NCI-H2107 treated with DMSO at 0.1 percent for 48 hours (cell line): ENCODE measurements at regions not wholly inside any gene's neighbourhood (a gene's known extent, or its start where the extent isn't known, plus 50 kb on each side); places are given as distances from the start of the nearest gene placed in this dataset.

ENCODE experiments used
- DNase-seq: peaks from one replicate; lab custom pipeline; 2025; ENCODE audit not compliant: unreplicated experiment; lab: John Stamatoyannopoulos, UW

DNA sequence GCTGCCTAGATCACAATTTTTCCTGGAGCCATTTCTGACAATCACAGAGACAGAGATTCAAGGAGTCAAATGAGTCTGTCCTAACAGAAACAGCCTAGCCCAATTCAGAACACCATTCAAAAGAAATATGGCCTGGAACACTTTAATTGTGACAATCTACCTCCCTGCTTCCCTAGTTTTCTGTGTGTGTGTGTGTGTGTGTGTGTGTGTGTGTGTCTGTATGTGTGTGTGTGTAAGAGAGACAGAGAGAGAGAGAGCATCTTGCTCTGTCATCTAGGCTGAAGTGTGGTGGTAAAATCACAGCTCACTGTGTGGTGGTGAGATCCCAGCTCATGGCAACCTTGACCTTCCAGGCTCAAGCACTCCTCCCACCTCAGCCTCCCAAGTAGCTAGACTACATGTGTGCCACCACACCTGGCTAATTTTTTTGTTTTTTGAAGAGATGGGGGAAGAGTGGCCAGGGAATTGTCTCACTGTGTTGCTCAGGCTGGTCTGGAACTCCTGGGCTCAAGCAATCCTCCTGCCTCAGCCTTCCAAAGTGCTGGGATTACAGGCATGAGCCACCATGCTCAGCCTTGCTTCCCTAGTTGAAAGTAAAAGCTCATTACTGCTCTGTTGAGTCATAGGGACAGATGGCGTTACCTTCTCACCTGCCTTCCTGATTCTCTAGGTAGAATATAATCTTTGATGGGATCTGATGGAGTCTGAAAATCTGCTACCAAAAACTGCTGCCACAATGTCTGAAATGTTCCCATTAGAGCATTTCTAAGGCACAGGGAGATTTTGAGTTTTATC is 89.6 kb upstream of the BEND6 start:
- DNase-seq = no peak

DNA sequence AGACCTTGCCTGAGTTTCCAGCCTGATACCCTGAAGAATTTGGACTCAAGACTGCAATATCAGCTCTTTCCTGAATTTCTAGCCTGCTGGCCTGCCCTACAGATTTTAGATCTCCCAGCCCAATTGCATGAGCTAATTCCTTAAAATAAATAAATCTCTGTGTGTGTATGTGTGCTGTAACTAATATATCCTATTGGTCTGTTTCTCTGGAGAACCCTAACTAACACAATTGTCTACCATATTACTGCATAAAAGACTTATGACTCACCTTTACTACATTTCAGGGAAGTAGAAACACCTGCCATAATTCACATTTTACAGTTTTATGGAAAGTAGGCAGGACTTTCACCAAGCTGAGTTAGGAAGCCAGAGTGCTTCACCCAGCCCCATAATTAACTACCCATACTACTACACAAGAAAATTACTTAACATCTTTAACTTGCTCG is 90.7 kb upstream of the BEND6 start:
- DNase-seq = no peak

DNA sequence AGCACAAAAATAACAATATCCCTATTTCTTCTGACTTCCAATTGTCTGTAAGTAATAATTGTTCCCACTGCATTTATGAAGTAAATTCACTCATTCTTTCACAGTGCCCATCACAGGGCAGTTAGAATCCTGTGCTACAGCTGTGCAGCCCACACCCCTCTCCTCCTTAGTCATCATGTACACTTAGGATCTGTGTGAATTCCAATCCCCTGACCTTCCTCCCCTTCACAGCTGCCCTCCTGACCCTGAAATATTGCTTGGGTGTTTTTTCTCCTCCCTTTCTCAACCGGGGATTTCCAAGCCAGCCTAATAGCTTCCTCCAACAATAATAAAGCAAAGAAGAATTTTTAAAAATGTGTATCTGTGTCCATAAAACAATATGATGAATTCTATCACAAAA is 91.5 kb upstream of the BEND6 start:
- no peak for DNase-seq

DNA sequence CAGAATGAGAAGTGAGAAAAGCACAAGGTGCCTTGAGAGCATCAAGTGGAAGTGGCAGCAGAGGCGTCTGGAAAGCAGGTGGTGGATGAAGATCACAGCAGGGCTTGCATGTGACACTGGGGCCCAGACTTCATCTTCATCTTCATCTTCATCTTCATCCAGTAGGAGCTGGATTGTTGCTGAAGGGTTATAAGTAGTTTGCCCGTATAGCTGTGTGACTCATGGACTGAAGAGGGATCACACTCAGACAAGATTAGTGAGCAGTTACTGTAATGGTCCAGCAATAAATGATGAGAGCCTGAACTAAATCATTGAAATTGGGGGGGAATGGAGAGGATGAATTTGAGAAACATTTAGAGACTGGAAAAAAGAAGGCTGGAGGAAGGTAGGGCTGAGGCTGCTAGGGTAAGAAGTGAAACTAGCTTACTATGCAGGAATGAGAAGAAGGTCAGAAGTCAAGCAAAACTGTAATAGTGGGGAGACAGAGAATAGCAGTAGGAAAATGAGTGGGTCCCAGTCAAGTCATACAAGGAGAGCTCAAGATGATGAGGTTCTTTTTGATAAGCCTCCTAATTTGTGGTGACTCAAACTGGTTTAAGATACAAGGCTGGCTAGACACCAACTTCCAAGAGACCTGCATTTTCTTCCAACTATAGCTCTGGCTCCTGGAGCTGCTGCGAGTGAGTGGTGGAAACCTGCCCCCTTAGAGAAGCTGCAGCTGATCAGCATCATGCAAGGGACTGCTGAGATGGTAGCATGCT is 92.3 kb upstream of the BEND6 start:
- DNase-seq = no peak

DNA sequence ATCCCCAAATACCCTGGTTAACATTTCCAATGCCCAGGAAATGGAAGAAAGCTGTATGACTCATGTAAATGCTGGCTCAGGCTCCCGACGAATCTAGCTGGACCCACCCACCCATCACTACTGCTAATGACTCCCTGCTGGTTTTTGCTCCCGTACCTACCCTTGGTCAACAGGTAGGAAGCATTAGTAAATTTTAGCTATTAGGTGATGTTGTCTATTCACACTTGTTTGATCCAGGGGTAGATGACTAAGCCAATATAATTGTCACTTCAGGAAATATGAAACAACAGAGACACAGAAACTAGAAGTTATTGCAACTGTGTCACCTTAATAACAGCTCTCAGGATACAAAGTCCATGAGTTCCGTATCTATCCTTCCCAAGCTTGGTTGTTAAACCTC is 94.4 kb upstream of the BEND6 start:
- no peak for DNase-seq

DNA sequence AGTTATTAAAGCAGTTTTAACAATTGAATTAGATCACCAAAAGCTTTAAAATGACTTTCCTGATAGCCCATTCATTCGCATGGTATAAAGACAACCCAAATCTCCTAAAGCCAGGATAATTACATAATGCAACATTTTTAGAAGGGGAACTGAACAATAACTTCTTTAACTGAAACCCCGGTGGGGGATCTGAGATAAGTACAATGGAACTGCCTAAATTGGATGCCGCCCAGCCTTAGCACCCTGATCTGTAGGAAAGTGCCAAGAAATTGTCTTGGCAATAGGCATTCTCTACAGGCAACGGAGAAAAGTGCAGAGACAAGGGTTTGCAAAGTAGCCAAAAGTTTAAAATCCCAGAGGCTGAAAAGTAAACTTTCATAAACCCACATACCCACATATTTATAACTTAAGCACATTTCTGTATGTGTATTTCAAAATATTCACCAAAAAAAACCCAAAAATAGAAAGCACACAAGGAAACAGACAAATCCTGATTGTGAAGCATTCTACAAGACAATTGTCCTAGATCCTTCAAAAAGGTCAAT is 98.8 kb upstream of the BEND6 start:
- DNase-seq = no peak

DNA sequence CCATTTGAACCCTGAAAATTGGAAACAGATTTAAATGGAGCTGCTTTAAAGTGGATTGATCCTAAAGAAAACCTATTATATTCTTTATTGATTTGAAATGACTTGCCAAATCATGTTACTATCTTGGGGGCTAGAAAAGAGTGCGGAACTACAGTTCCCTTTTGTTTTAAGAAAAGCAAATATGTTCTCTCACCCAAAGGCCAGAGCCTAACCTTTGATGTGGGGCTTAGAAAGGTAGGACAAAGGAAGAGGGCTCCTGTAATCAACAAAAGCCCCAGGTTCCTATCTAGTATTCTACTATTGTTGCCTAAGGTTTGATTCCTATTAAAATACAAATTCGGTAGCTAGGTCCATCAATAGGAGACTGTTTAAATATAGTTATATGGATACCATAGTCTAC is 100.8 kb upstream of the BEND6 start:
- no peak for DNase-seq

DNA sequence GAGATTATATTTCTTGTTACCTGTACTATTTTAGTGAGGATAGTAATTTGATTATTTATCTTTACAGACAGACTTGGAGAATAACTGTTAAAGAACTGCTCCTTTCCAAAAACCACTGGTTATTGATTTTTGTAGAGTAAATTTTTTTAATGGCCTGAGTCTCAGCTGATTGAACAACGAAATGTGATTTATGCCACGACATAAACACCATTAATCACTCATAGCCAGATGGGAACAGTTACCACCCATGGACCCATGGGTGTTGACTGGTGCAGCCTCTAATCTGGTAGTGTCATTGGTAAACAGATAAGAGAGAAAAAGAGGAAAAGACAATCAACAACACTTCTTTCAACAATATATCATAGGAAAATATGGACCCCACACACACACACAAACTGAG is 101.4 kb upstream of the BEND6 start:
- no peak for DNase-seq

DNA sequence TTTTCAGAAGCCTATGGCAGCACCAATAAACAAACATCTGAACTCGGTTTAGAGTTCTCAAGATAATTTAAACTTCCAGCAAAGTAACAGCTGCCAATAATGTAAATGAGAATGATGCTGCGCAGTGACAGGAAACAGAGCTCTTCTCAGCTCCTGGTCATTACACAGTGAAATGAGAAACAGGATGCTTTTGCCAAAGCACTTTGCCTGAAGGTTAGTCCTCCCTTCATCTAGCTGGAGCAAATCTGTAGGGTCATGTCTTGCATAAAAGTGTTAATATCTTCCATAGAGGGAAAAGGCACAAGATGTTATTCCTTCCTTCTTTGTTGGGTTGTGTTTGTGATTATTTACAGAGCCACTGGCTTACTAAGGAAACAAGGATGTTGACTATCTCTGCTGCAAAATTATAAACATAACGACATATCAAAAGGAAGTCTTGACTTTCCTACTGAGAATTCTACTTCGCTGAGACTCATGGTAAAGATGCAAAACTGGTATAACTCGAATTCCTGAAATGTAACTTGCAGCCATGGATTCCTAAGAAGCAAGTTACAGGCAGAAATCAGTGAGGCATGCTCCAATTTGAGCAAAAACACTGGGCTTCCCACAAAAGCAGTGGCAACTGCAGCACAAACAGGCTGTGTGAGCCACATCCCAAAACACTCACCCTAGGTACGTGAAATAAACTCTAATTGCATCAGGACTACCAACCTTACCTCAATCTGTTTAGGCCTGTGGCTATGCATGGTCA is 102.5 kb upstream of the BEND6 start:
- no peak for DNase-seq

DNA sequence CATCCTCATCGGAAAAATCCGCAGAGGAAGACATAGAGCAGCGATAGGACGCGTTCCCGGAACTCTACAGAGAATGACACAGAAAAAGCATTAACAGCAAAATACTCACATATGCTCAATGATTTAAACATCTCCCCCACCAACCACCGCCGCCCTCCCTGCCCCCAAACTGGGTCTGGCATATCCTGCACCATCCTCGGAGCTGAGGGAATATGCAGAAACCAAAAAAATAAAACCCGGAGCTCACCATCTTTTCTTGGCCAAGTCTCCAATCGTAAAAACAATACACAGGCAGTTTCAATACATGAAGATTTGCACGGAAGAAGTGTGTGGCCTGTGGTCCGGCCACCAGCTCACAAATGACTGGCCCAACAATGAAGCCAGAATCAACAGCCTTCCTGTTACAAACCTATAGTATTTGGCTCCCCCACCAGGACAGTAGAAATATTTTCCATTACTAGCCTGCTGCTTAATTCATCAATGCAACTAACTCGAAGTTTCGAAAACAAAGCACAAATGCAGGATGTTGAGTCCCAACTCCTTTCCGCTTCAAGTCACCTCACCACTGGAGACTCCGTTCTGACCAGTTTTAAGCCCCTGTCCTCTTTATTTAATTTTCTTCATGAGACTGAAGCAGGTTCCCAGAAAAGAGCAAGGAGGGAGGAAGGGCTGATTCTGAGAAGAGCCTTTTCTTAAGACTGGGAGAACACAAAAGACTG is 103.2 kb upstream of the BEND6 start:
- DNase-seq = peak; percentile 48

DNA sequence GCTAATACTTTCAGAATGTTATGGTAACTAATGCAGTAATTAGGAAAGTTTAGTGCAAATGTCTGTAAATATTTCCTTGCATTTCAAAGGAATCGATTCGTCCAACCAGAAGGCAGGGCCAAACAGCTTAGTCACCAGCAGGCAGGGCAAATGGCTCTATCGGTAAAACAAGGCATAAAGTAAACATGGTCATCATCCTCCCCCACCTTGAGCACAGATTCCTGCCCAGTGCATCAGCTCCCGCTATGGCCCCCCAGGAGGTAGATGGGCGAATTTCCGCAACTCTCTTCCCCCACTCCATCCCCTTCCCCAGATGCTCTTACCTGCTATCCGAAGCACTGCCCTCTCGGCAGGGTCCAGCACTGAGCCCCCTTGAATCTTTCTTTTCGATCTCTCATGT is 103.8 kb upstream of the BEND6 start:
- no peak for DNase-seq

DNA sequence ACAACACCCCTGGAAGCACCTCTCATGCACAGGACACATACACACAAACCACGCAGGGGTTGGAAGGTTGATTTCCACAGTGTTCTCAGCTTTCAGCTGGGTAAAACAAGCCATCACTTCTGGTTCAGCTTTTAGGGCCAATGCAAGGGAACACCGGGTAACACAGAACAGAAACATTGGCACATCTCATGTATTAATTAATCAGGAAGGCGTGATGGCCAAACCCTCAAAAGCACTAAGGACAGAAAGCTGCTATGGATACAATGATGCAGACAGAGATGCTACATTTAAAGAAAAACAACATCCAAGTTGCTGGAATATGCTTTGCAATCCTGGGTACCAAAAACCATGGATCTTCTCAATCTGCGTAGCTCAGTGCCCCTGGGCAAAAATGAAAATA is 104.3 kb upstream of the BEND6 start:
- DNase-seq = no peak

DNA sequence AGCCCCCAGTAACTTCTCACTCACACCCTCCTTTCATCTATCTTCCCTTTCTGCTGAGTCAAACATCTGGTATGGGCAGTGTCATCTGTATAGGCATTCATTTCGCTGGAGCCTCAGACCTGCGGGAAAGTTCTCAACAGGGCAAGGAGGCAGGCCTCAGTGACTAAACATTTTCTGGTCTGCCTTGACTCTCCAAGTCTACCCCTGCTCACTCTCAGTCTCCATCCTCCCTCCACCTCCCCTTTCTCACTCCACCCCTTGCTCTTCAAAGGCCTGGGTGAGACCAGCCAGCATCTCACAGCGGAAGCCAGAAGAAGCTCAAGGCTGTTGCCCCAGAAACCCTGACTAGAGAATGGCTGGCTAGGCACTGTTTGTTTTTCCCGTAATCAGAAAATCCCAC is 105.0 kb upstream of the BEND6 start:
- DNase-seq = no peak

DNA sequence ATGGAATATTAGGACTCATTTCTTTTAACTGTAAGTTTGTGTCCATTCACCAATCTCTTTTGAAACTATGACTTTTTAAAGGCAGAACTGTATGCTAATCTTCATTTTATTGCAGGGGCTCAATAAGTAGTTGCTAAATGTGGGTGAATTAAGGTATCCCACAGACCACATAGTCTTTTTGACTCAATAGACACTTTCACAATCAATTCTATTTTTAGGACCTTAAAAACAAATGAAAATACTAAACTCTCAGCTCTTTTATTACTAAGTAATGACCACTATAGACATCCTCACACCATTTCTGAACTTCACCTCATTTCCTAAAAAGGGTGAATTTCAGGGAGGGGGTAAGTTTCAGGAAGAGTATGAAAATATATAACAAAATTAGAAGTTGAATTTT is 106.8 kb upstream of the BEND6 start:
- DNase-seq = no peak

DNA sequence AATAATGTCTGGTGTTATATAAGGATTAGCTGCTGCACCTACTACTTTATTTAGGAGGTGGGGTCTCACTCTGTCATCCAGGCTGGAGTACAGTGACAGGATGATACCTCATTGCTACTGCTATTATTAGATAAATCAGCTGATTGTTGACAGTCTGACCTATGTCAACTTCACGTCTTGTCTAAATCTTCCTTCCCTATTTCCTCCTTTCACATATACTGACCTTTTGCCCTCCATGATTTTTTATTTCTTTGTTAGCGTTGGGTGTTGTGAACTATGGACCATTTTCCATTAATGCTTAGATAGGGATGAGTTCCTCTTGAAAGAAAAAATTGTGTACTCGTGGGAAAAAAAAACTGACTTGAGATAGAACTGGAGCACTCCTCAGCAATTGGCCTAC is 109.9 kb upstream of the BEND6 start:
- no peak for DNase-seq

DNA sequence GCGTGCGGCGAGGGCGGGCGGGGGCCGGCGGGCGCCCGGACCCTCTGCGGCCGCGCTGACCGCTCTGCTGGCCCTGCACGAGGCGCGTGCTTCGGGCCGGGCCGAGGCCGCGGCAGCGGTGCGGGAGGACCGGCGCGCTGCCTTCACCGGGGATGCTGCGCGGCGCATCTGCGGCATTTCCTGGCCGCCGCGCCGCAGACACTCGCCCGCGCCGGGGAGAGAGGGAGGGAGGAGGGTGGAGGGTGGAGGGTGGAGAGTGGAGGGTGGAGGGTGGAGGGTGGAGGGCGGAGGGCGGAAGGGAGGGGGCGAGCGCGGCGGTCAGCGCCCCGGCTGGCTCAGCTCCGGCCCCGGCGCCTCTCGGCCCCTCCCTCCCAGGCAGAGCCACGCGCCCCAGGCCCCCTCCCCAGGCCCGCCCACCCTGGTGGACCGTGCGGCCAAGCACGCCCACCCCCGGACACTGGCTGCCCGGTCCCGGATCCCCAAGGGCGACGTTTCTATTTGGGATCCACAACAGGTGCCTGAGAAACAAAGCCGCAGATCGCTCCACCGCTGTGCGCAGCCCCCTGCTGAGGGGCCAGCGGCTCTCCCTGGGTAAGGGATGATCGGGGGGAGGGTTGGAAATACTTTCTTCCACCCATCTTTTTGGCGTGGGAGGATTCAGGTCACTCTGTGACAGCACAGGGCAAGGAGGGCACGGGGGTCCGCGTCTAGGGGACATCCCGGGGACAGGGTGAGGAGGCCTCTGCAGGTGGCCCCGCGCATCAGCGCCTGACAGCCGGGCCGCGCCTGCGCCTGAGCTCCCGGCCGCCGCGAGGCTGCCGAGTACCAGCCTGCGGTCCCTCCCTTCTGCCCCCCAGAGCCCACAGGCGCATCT is 111.2 kb upstream of the BEND6 start:
- DNase-seq = peak; percentile 4

DNA sequence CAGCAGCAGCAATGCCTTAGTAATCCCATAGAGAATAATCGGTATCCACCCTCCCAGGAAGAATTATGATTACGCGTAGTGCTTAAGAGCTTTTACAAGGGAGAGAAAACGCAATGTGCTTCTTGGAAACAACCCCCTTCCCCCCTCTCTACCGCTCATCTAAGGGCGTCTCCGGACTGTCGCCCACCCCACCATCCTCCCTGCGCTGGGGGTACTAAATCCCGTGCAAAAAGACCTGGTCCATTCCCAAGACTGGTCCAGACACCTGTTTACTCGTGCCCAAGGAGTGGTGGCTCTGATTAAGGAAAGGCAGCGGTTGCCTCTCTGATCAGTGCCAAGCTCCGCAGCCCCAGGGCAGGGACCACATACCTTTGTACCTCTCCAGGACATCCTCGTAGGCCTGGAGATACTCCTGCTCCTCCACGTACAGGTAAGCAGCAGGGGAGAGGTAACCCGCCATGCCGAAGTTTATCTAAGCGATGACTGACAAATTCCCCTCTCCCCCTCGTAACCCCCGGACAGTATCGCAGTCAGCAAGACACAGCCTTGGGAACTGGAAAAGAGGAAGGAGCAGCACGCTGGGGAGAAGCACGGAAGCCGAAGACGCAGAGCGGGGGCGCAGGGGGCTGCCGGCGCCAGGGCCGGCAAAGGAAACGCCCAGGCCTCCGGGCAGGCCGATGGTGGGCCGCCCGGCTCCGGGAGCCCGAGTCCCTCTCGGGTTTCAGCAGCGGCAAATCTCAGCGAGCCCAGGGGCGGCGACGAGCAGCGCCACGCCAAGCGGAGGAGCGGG is 112.0 kb upstream of the BEND6 start:
- no peak for DNase-seq

DNA sequence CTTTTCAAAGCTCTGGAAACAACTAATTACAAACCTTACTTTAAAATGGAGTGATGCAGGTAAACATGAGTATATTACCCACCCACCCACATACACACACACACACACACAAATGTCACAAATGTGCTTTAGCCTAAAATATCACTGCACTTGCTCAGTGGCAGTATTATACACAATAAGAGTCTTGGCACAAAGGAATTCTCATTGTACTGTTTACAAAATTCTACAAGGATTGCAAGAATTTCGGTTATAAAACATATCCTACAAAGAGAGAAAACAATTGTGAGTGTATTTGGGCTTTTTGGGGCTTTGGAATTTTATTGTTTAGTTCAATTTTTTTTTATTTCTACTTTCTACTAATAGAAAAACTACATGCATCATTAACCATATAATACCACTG is 113.2 kb upstream of the BEND6 start:
- no peak for DNase-seq

DNA sequence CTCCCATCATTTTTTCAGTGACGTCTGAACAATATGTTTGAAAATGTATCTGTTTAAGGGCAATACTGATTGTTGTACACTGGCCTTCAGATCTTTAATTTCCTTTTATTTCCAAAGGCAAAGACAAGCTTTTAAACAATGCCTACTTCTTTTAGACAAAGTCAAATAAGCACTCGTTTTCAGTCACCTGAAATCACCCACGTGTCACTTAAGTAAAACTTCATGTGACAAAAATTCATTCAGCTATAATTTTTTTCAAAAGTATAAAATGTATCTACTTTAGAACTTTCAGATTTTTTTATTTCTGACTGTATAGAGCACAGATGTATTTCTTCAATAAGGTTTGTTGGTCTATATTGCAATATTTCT is 113.5 kb upstream of the BEND6 start:
- DNase-seq = no peak
